SK-N-SH (cell line): ENCODE measurements at regions not wholly inside any gene's neighbourhood (a gene's known extent, or its start where the extent isn't known, plus 50 kb on each side); places are given as distances from the start of the nearest gene placed in this dataset.

Experiments used
- ELF1 ChIP-seq: IDR thresholded peaks from 2 replicates; pipeline ENCODE4 v1.4.0; 2012
- EZH2phosphoT487 ChIP-seq: fragments of 200-600 bp; sonication (generic); IDR thresholded peaks from 2 replicates; pipeline ENCODE4 v1.6.1; 2017; ENCODE audit warnings: low read depth, mixed run types, mild to moderate bottlenecking, antibody characterized with exemption, moderate library complexity, borderline replicate concordance
- FOXM1 ChIP-seq: IDR thresholded peaks from 2 replicates; pipeline ENCODE4 v1.4.0; 2012; ENCODE audit warnings: low read depth, mild to moderate bottlenecking
- POLR2AphosphoS5 ChIP-seq: IDR thresholded peaks from 2 replicates; pipeline ENCODE4 v1.6.1; 2012; ENCODE audit warnings: low read depth, low read length
- RXRA ChIP-seq: IDR thresholded peaks from 2 replicates; pipeline ENCODE4 v1.4.0; 2012; ENCODE audit warnings: low read depth, mild to moderate bottlenecking, borderline replicate concordance
- TF ChIP-seq, protein P1 (sequence below): fragments of 200-600 bp; sonication (generic); IDR thresholded peaks from 2 replicates; pipeline ENCODE4 v1.6.1; 2017; ENCODE audit warnings: antibody characterized with exemption, mild to moderate bottlenecking, moderate library complexity
- TF ChIP-seq, protein P2 (sequence below): IDR thresholded peaks from 2 replicates; pipeline ENCODE4 v1.4.0; 2012; ENCODE audit warnings: low read depth, borderline replicate concordance
- TF ChIP-seq, protein P3 (sequence below): IDR thresholded peaks from 2 replicates; pipeline ENCODE4 v1.6.1; 2012; ENCODE audit warnings: mild to moderate bottlenecking, low read depth, low read length, moderate library complexity

DNA sequence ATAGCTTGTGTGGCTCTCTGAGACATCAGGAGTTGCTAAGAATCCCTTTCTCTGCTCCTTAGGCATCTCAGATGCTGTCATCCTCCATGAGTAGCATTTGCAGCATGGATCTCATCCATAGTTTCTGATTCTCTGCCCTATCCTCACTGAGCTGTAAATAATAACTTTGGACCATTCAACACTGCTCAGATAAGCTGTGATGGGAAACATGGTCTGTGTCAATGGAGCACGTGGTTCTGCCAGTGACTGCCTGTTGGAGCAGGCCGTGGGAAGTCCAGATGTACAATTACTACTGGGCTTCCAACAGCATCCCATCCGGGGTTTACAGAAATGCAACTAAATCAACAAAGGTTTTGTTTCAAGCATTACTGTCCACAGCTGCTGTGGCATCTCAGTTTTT is 160.1 kb downstream of the OR4C45 start:
- TF ChIP-seq, protein P1, sequence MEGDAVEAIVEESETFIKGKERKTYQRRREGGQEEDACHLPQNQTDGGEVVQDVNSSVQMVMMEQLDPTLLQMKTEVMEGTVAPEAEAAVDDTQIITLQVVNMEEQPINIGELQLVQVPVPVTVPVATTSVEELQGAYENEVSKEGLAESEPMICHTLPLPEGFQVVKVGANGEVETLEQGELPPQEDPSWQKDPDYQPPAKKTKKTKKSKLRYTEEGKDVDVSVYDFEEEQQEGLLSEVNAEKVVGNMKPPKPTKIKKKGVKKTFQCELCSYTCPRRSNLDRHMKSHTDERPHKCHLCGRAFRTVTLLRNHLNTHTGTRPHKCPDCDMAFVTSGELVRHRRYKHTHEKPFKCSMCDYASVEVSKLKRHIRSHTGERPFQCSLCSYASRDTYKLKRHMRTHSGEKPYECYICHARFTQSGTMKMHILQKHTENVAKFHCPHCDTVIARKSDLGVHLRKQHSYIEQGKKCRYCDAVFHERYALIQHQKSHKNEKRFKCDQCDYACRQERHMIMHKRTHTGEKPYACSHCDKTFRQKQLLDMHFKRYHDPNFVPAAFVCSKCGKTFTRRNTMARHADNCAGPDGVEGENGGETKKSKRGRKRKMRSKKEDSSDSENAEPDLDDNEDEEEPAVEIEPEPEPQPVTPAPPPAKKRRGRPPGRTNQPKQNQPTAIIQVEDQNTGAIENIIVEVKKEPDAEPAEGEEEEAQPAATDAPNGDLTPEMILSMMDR: no peak
- no peak for TF ChIP-seq EZH2phosphoT487
- TF ChIP-seq ELF1: no peak
- TF ChIP-seq, protein P2, sequence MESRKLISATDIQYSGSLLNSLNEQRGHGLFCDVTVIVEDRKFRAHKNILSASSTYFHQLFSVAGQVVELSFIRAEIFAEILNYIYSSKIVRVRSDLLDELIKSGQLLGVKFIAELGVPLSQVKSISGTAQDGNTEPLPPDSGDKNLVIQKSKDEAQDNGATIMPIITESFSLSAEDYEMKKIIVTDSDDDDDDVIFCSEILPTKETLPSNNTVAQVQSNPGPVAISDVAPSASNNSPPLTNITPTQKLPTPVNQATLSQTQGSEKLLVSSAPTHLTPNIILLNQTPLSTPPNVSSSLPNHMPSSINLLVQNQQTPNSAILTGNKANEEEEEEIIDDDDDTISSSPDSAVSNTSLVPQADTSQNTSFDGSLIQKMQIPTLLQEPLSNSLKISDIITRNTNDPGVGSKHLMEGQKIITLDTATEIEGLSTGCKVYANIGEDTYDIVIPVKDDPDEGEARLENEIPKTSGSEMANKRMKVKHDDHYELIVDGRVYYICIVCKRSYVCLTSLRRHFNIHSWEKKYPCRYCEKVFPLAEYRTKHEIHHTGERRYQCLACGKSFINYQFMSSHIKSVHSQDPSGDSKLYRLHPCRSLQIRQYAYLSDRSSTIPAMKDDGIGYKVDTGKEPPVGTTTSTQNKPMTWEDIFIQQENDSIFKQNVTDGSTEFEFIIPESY: no peak
- TF ChIP-seq, protein P3, sequence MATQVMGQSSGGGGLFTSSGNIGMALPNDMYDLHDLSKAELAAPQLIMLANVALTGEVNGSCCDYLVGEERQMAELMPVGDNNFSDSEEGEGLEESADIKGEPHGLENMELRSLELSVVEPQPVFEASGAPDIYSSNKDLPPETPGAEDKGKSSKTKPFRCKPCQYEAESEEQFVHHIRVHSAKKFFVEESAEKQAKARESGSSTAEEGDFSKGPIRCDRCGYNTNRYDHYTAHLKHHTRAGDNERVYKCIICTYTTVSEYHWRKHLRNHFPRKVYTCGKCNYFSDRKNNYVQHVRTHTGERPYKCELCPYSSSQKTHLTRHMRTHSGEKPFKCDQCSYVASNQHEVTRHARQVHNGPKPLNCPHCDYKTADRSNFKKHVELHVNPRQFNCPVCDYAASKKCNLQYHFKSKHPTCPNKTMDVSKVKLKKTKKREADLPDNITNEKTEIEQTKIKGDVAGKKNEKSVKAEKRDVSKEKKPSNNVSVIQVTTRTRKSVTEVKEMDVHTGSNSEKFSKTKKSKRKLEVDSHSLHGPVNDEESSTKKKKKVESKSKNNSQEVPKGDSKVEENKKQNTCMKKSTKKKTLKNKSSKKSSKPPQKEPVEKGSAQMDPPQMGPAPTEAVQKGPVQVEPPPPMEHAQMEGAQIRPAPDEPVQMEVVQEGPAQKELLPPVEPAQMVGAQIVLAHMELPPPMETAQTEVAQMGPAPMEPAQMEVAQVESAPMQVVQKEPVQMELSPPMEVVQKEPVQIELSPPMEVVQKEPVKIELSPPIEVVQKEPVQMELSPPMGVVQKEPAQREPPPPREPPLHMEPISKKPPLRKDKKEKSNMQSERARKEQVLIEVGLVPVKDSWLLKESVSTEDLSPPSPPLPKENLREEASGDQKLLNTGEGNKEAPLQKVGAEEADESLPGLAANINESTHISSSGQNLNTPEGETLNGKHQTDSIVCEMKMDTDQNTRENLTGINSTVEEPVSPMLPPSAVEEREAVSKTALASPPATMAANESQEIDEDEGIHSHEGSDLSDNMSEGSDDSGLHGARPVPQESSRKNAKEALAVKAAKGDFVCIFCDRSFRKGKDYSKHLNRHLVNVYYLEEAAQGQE: no peak
- no peak for TF ChIP-seq FOXM1
- TF ChIP-seq POLR2AphosphoS5: no peak
- no peak for TF ChIP-seq RXRA
